NB4 (cell line): ENCODE measurements at regions not wholly inside any gene's neighbourhood (a gene's known extent, or its start where the extent isn't known, plus 50 kb on each side); places are given as distances from the start of the nearest gene placed in this dataset.

Experiments
- CTCF ChIP-seq: IDR thresholded peaks from one replicate; pipeline ENCODE4 v1.5.1; 2012; ENCODE audit warnings: low read depth, low read length
- POLR2A ChIP-seq: IDR thresholded peaks from 2 replicates; pipeline ENCODE4 v1.6.1; 2011; ENCODE audit warnings: mild to moderate bottlenecking; ENCODE audit not compliant: insufficient read length; ENCODE audit errors: extremely low read depth

- TF ChIP-seq CTCF (no peak), POLR2A (no peak)
These were observed 158.2 kb upstream of the LRIG1 start for GRCh38 chr3:66659056-66659455.
